K562 (cell line): ENCODE measurements at regions not wholly inside any gene's neighbourhood (a gene's known extent, or its start where the extent isn't known, plus 50 kb on each side); places are given as distances from the start of the nearest gene placed in this dataset.

Experiments
- ATAC-seq: fragments of 200-7000 bp; cut with Tn5 transposase; 3 replicates; pipeline ENCODE4 v1.9.1; 2020; ENCODE audit warnings: moderate library complexity
- BruUV-seq: library from RNA; stranded (reverse); fragments of 400-500 nt; replicated peaks from 2 replicates; lab custom pipeline; 2021; lab: Mats Ljungman, UMichigan
- CTCF ChIA-PET: fragments of 300-600 bp; formaldehyde crosslinking; extraction: SDS; loops from one replicate; lab custom pipeline; 2021; ENCODE audit warnings: low intra/inter-chr PET ratio; lab: Yijun Ruan, JAX
- POLR2A ChIA-PET: fragments of 300-600, 350-650 bp; sonication (Branson Sonifier 250); formaldehyde crosslinking; extraction: SDS; loops from one replicate; lab custom pipeline; 2021; ENCODE audit warnings: antibody characterized with exemption, inconsistent platforms; lab: Yijun Ruan, JAX
- DNase-seq, 4 experiments: peaks; one replicate each; pipeline versions ENCODE4 v3.0.0 to v3.0.0-alpha.2; 2011 to 2018; ENCODE audit warnings: low spot score in 3 of 4, mixed read lengths in 3 of 4; ENCODE audit errors: extremely low read depth in 1 of 4
- FAIRE-seq: peaks from 2 replicates; lab custom pipeline; 2011; peaks lifted over from hg19 to GRCh38; lab: Jason Lieb, UNC
- H2AFZ ChIP-seq: 2 replicates; pipeline ENCODE4 v1.6.0; 2011; ENCODE audit warnings: low read depth, low read length, control low read depth, inconsistent platforms
- H3K27ac ChIP-seq: fragments of 200-600 bp; 3 replicates; pipeline ENCODE4 v1.8.0; 2011; ENCODE audit warnings: low read depth, mild to moderate bottlenecking, control low read depth, inconsistent platforms, low read length, moderate library complexity, mixed read lengths; ENCODE audit errors: extremely low read depth
- H3K27me3 ChIP-seq, 2 experiments: fragments of 300-600 bp in 1 of 2; 2 replicates in 1 of 2; 3 replicates in 1 of 2; pipeline versions ENCODE4 v1.6.0 to v1.8.0; 2011; ENCODE audit warnings: inconsistent platforms in 2 of 2, low read length in 2 of 2, mild to moderate bottlenecking in 1 of 2, mixed read lengths in 1 of 2, moderate library complexity in 1 of 2; ENCODE audit not compliant: control insufficient read depth in 2 of 2, insufficient read depth in 2 of 2
- H3K36me3 ChIP-seq: fragments of 300-600 bp; 3 replicates; pipeline ENCODE4 v1.8.0; 2011; ENCODE audit warnings: mild to moderate bottlenecking, low read length, inconsistent platforms; ENCODE audit not compliant: control insufficient read depth, insufficient read depth
- H3K4me1 ChIP-seq, 2 experiments: fragments of 200-600 bp in 1 of 2; replicated peaks in 1 of 2; 2 replicates in 1 of 2; 3 replicates in 1 of 2; pipeline versions ENCODE4 v1.5.1 to v1.8.0; 2011; ENCODE audit warnings: inconsistent platforms in 2 of 2, low read length in 2 of 2, mild to moderate bottlenecking in 1 of 2, mixed read lengths in 1 of 2, moderate library complexity in 1 of 2; ENCODE audit not compliant: control insufficient read depth in 2 of 2, insufficient read depth in 2 of 2
- H3K4me2 ChIP-seq: 2 replicates; pipeline ENCODE4 v1.6.1; 2011; ENCODE audit warnings: low read length, control low read depth, inconsistent platforms, mixed read lengths; ENCODE audit not compliant: insufficient read depth
- H3K4me3 ChIP-seq: fragments of 200-600 bp; sonication (generic), shearing (Covaris generic); 2 replicates; pipeline ENCODE4 v1.5.1; 2016; ENCODE audit warnings: control low read depth, inconsistent platforms
- H3K79me2 ChIP-seq: fragments of 200-600 bp; 3 replicates; pipeline ENCODE4 v1.8.0; 2011; ENCODE audit warnings: low read length, inconsistent platforms; ENCODE audit not compliant: control insufficient read depth, insufficient read depth
- H3K9ac ChIP-seq, 2 experiments: 2 replicates each; pipeline versions ENCODE4 v1.6.0 to v1.6.1; 2011; ENCODE audit warnings: low read depth in 2 of 2, low read length in 2 of 2, control low read depth in 1 of 2, inconsistent platforms in 1 of 2, mild to moderate bottlenecking in 1 of 2, mixed read lengths in 1 of 2; ENCODE audit not compliant: insufficient read depth in 1 of 2
- H3K9me1 ChIP-seq: one replicate; pipeline ENCODE4 v1.6.0; 2011; ENCODE audit warnings: inconsistent platforms, mild to moderate bottlenecking, low read length, moderate library complexity; ENCODE audit not compliant: control insufficient read depth, insufficient read depth
- H3K9me3 ChIP-seq: replicated peaks from 2 replicates; pipeline ENCODE4 v1.5.1; 2011; ENCODE audit warnings: low read depth, low read length, inconsistent platforms; ENCODE audit not compliant: control insufficient read depth, insufficient read depth
- H4K20me1 ChIP-seq: replicated peaks from 2 replicates; pipeline ENCODE4 v1.6.1; 2011; ENCODE audit warnings: low read length, inconsistent platforms, mixed read lengths; ENCODE audit not compliant: control insufficient read depth, insufficient read depth
- CHD2 ChIP-seq: IDR thresholded peaks from 2 replicates; pipeline ENCODE4 v1.6.1; 2011; ENCODE audit warnings: low read depth, low read length
- EP400 ChIP-seq: fragments of 450-650 bp; IDR thresholded peaks from 2 replicates; pipeline ENCODE4 v1.6.1; 2017; ENCODE audit warnings: antibody characterized with exemption, mild to moderate bottlenecking, moderate library complexity
- HDGF ChIP-seq: fragments of 450-650 bp; IDR thresholded peaks from 2 replicates; pipeline ENCODE4 v1.6.1; 2016
- PTBP1 ChIP-seq: fragments of 200-400 bp; formaldehyde crosslinking; IDR thresholded peaks from 2 replicates; pipeline ENCODE4 v1.6.1; 2017; ENCODE audit warnings: low read depth, low read length
- SETDB1 ChIP-seq: IDR thresholded peaks from one replicate; pipeline ENCODE4 v1.6.1; 2012; ENCODE audit warnings: low read length, control low read depth, inconsistent platforms
- STAT5A ChIP-seq: IDR thresholded peaks from 2 replicates; pipeline ENCODE4 v1.6.1; 2012; ENCODE audit warnings: low read length, inconsistent platforms, borderline replicate concordance
- TAF7 ChIP-seq: fragments of 450-650 bp; IDR thresholded peaks from 2 replicates; pipeline ENCODE4 v1.6.1; 2016; ENCODE audit warnings: missing genetic modification characterization, missing compliant biosample characterization
- TAF9B ChIP-seq: fragments of 450-650 bp; IDR thresholded peaks from 2 replicates; pipeline ENCODE4 v1.6.1; 2018; ENCODE audit warnings: mild to moderate bottlenecking; ENCODE audit not compliant: partially characterized antibody
- ZKSCAN3 ChIP-seq: fragments of 250-450 bp; sonication (Bioruptor Pico); IDR thresholded peaks from 2 replicates; pipeline ENCODE4 v1.4.0; 2020
- ZNF444 ChIP-seq: fragments of 250-450 bp; sonication (Bioruptor Pico); IDR thresholded peaks from 2 replicates; pipeline ENCODE4 v1.4.0; 2020; ENCODE audit warnings: mild to moderate bottlenecking, moderate library complexity
- WGBS: fragments of 100-300 bp; shearing (Covaris generic); methylation state at CpG from one replicate; pipeline ENCODE4 v1.1.6; 2016; ENCODE audit warnings: low coverage, mixed read lengths; ENCODE audit not compliant: insufficient coverage; ENCODE audit errors: missing lambda C conversion rate; 5-methylcytosine and 5-hydroxymethylcytosine counted together
- in situ Hi-C: fragments of 300-500 bp; cut with MboI; formaldehyde crosslinking; loops from 4 replicates; pipeline ENCODE4 v1.15.0; 2018; ENCODE audit warnings: inconsistent platforms, mixed read lengths
- intact Hi-C: fragments of 100-400 bp; cut with micrococcal nuclease; formaldehyde crosslinking; loops from 2 replicates; pipeline ENCODE4 v1.14.2; 2022
- TF ChIP-seq, protein P1 (sequence below): fragments of 250-450 bp; sonication (Bioruptor Pico); IDR thresholded peaks from 2 replicates; pipeline ENCODE4 v1.8.0; 2021; ENCODE audit warnings: mild to moderate bottlenecking, moderate library complexity
- TF ChIP-seq, protein P2 (sequence below): sonication (generic); formaldehyde crosslinking; IDR thresholded peaks from 2 replicates; pipeline ENCODE4 v1.8.0; 2022; ENCODE audit warnings: mild to moderate bottlenecking, missing genetic modification reagents, borderline replicate concordance

DNA sequence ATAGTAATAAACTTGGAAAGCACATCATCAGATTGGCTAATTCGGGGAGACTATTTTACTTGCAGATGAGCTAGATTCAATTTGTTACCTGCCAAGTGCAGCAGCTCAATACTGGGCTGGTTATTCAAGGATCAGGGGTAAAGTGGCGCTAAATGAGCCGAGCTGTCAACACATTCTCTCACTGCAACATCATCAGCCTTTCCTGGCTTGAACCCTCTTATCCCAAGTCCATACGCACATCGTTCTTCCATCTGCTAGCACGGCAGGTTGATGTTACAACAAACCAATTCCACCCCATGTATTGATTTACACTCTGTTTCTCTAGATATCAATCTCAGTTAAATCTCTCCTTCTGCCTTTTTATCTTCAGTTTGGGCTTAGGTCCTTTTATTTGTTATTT, 2101.5 kb upstream of the AGA start (continued):
- TF ChIP-seq TAF9B (no peak), SETDB1 (no peak), ZKSCAN3 (CRISPR knock-in tag) (no peak)
- TF ChIP-seq, all 486 proteins: peak for 0

DNA sequence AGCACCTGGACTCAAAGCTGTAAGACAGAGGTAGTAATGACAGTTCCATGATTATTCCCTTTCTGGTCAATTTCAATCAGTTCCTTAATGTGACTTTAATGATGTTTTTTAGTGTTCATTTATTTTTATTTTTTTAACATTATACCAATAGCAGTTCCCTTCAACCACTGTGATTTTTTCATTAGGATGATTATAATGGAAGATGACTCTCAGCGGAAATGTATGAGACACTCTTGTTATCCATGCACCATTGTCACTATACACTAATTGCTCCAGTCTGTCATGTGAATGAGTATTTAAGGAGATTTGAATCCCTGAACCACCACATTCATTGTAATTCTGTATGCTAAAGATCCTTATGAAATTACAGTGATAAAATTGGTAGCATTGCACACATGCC, 2102.3 kb upstream of the AGA start:
- Histone ChIP-seq H3K4me3 (no peak overlapping the region), H3K27me3 (no peaks in the 10 kb centered on the region), H3K4me2 (no peak overlapping the region), H3K4me1 (no peaks in the 10 kb centered on the region), H3K9me3 (no peaks in the 10 kb centered on the region), H3K27ac (no peak overlapping the region), H2AFZ (no peak overlapping the region), H3K9me1 (no peaks in the 10 kb centered on the region), H3K9ac (no peak overlapping the region), H4K20me1 (no peaks in the 10 kb centered on the region), H3K79me2 (no peaks in the 10 kb centered on the region), H3K36me3 (no peaks in the 10 kb centered on the region)
- TF ChIP-seq STAT5A = no peak
- no peak for TF ChIP-seq ZNF444 (CRISPR knock-in tag)
- TF ChIP-seq EP400 = no peak
- no peak for TF ChIP-seq PTBP1
- TF ChIP-seq, protein P1, sequence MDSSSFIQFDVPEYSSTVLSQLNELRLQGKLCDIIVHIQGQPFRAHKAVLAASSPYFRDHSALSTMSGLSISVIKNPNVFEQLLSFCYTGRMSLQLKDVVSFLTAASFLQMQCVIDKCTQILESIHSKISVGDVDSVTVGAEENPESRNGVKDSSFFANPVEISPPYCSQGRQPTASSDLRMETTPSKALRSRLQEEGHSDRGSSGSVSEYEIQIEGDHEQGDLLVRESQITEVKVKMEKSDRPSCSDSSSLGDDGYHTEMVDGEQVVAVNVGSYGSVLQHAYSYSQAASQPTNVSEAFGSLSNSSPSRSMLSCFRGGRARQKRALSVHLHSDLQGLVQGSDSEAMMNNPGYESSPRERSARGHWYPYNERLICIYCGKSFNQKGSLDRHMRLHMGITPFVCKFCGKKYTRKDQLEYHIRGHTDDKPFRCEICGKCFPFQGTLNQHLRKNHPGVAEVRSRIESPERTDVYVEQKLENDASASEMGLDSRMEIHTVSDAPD (CRISPR knock-in tag) = no peak
- TF ChIP-seq CHD2 = no peak
- no peak for TF ChIP-seq HDGF
- no peak for TF ChIP-seq TAF7 (tag)
- TF ChIP-seq, protein P2, sequence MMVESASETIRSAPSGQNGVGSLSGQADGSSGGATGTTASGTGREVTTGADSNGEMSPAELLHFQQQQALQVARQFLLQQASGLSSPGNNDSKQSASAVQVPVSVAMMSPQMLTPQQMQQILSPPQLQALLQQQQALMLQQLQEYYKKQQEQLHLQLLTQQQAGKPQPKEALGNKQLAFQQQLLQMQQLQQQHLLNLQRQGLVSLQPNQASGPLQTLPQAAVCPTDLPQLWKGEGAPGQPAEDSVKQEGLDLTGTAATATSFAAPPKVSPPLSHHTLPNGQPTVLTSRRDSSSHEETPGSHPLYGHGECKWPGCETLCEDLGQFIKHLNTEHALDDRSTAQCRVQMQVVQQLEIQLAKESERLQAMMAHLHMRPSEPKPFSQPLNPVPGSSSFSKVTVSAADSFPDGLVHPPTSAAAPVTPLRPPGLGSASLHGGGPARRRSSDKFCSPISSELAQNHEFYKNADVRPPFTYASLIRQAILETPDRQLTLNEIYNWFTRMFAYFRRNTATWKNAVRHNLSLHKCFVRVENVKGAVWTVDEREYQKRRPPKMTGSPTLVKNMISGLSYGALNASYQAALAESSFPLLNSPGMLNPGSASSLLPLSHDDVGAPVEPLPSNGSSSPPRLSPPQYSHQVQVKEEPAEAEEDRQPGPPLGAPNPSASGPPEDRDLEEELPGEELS (CRISPR knock-in tag) = no peak
- FAIRE-seq = no peak
- no peak for DNase-seq
- ATAC-seq = no peak
- WGBS = 14% methylated on average over 1 of the region's 1 CpG
- BruUV-seq = no TSS peak
- ChIA-PET CTCF (no interaction called here), POLR2A (no interaction called here)
- intact Hi-C loops = no loop called here
- in situ Hi-C loops = no loop called here
